ENCODE measurements at regions not wholly inside any gene's neighbourhood (a gene's known extent, or its start where the extent isn't known, plus 50 kb on each side); places are given as distances from the start of the nearest gene placed in this dataset.

- TF ChIP-seq CTCF (conservative IDR thresholded peaks at IDR 0.05 in 1 of 2, IDR thresholded peaks at IDR 0.05 in 1 of 2; ENCODE audit: low read depth in 1 of 2, low read length in 2 of 2) (no peak), EZH2 (IDR thresholded peaks at IDR 0.05; ENCODE audit: low read length, missing control alignments) (no peak)
- no peak overlapping the region for H3K4me3 ChIP-seq (replicated peaks in 1 of 4; ENCODE audit: control extremely low read depth in 1 of 4, insufficient read depth in 1 of 4, low read depth in 3 of 4, low read length in 4 of 4)
- H3K4me2 ChIP-seq (ENCODE audit: extremely low read depth, insufficient read depth, low read length), result no peak overlapping the region
- no peak overlapping the region for H3K9ac ChIP-seq (ENCODE audit: insufficient read depth, low read length)
- no peaks in the 10 kb centered on the region for H3K9me3 ChIP-seq (ENCODE audit: control insufficient read depth, insufficient read depth, low read depth, low read length)
- no peaks in the 10 kb centered on the region for H4K20me1 ChIP-seq (ENCODE audit: control insufficient read depth, extremely low read depth, insufficient read depth, low read length)
- no peaks in the 10 kb centered on the region for H3K79me2 ChIP-seq (ENCODE audit: control insufficient read depth, insufficient read depth, low read length)
- DNase-seq (ENCODE audit: low read depth in 2 of 2), result no peak
- no peak overlapping the region for H2AFZ ChIP-seq (ENCODE audit: low read length)
- H3K27me3 ChIP-seq (ENCODE audit: control insufficient read depth, insufficient read depth, low read length), result no peaks in the 10 kb centered on the region
- H3K4me1 ChIP-seq (ENCODE audit: control insufficient read depth, extremely low read depth, insufficient read depth, low read length), result no peaks in the 10 kb centered on the region
- no peaks in the 10 kb centered on the region for H3K36me3 ChIP-seq (ENCODE audit: control insufficient read depth, insufficient read depth, low read length)
- H3K27ac ChIP-seq (ENCODE audit: insufficient read depth, low read length), result no peak overlapping the region
Measured at GRCh38 chr7:19920705-19921104, 147.3 kb upstream of the TMEM196 start.

GRCh38 chr7:19920166-19920565, 146.7 kb upstream of the TMEM196 start:
- no peaks in the 10 kb centered on the region for H3K79me2 ChIP-seq (ENCODE audit: control insufficient read depth, insufficient read depth, low read length)
- no peaks in the 10 kb centered on the region for H4K20me1 ChIP-seq (ENCODE audit: control insufficient read depth, extremely low read depth, insufficient read depth, low read length)
- H3K27ac ChIP-seq (ENCODE audit: insufficient read depth, low read length), result peak overlapping the region; percentile 18
- H3K9me3 ChIP-seq (ENCODE audit: control insufficient read depth, insufficient read depth, low read depth, low read length), result no peaks in the 10 kb centered on the region
- H2AFZ ChIP-seq (ENCODE audit: low read length), result no peak overlapping the region
- DNase-seq (ENCODE audit: low read depth in 2 of 2), result peak; percentile 78 to 89
- no peaks in the 10 kb centered on the region for H3K27me3 ChIP-seq (ENCODE audit: control insufficient read depth, insufficient read depth, low read length)
- no peak overlapping the region for H3K9ac ChIP-seq (ENCODE audit: insufficient read depth, low read length)
- H3K4me2 ChIP-seq (ENCODE audit: extremely low read depth, insufficient read depth, low read length), result peak overlapping the region; percentile 25
- H3K4me3 ChIP-seq (replicated peaks in 1 of 4; ENCODE audit: control extremely low read depth in 1 of 4, insufficient read depth in 1 of 4, low read depth in 3 of 4, low read length in 4 of 4), result no peak overlapping the region
- no peak for TF ChIP-seq EZH2 (IDR thresholded peaks at IDR 0.05; ENCODE audit: low read length, missing control alignments)
- TF ChIP-seq CTCF (conservative IDR thresholded peaks at IDR 0.05 in 1 of 2, IDR thresholded peaks at IDR 0.05 in 1 of 2; ENCODE audit: low read depth in 1 of 2, low read length in 2 of 2), result no peak
- H3K36me3 ChIP-seq (ENCODE audit: control insufficient read depth, insufficient read depth, low read length), result no peaks in the 10 kb centered on the region
- H3K4me1 ChIP-seq (ENCODE audit: control insufficient read depth, extremely low read depth, insufficient read depth, low read length), result no peaks in the 10 kb centered on the region

GRCh38 chr7:19919261-19920095, 146.1 kb upstream of the TMEM196 start:
- H3K4me1 ChIP-seq (ENCODE audit: control insufficient read depth, extremely low read depth, insufficient read depth, low read length), result no peaks in the 10 kb centered on the region
- no peak overlapping the region for H3K9ac ChIP-seq (ENCODE audit: insufficient read depth, low read length)
- H3K4me2 ChIP-seq (ENCODE audit: extremely low read depth, insufficient read depth, low read length), result no peak overlapping the region
- no peaks in the 10 kb centered on the region for H3K79me2 ChIP-seq (ENCODE audit: control insufficient read depth, insufficient read depth, low read length)
- no peaks in the 10 kb centered on the region for H3K9me3 ChIP-seq (ENCODE audit: control insufficient read depth, insufficient read depth, low read depth, low read length)
- no peaks in the 10 kb centered on the region for H3K36me3 ChIP-seq (ENCODE audit: control insufficient read depth, insufficient read depth, low read length)
- peak overlapping the region; percentile 18 for H3K27ac ChIP-seq (ENCODE audit: insufficient read depth, low read length)
- no peak overlapping the region for H2AFZ ChIP-seq (ENCODE audit: low read length)
- H3K4me3 ChIP-seq (replicated peaks in 1 of 4; ENCODE audit: control extremely low read depth in 1 of 4, insufficient read depth in 1 of 4, low read depth in 3 of 4, low read length in 4 of 4), result no peak overlapping the region
- no peaks in the 10 kb centered on the region for H3K27me3 ChIP-seq (ENCODE audit: control insufficient read depth, insufficient read depth, low read length)
- no peak for TF ChIP-seq EZH2 (IDR thresholded peaks at IDR 0.05; ENCODE audit: low read length, missing control alignments)
- TF ChIP-seq CTCF (conservative IDR thresholded peaks at IDR 0.05 in 1 of 2, IDR thresholded peaks at IDR 0.05 in 1 of 2; ENCODE audit: low read depth in 1 of 2, low read length in 2 of 2), result no peak
- H4K20me1 ChIP-seq (ENCODE audit: control insufficient read depth, extremely low read depth, insufficient read depth, low read length), result no peaks in the 10 kb centered on the region
- DNase-seq (ENCODE audit: low read depth in 2 of 2), result peak; percentile 25 to 88
